ENCODE measurements at regions not wholly inside any gene's neighbourhood (a gene's known extent, or its start where the extent isn't known, plus 50 kb on each side); places are given as distances from the start of the nearest gene placed in this dataset.

- H3K4me1 ChIP-seq: no peaks in the 10 kb centered on the region
- intact Hi-C loops (cut with DNase I; ENCODE audit: low total_unique reads): no loop called here
- no peaks in the 10 kb centered on the region for H3K36me3 ChIP-seq
- H3K27me3 ChIP-seq: no peaks in the 10 kb centered on the region
- TF ChIP-seq POLR2A (IDR thresholded peaks at IDR 0.05) (no peak), CTCF (IDR thresholded peaks at IDR 0.05 in 4 of 5, conservative IDR thresholded peaks at IDR 0.05 in 1 of 5) (no peak)
- no peak for DNase-seq
- H3K27ac ChIP-seq: no peak overlapping the region
- no peak overlapping the region for H3K4me3 ChIP-seq
- in situ Hi-C loops (cut with MboI; ENCODE audit: low sequenced_read_pairs in 4 of 4): no loop called here
- no peaks in the 10 kb centered on the region for H3K9me3 ChIP-seq
- no peak for ATAC-seq
These were observed 397.1 kb downstream of the KCNJ3 start for GRCh38 chr2:155095613-155096012.

GRCh38 chr2:155080373-155080772 lies 381.9 kb downstream of the KCNJ3 start:
- intact Hi-C loops (cut with DNase I; ENCODE audit: low total_unique reads) (no loop called here), in situ Hi-C loops (cut with MboI; ENCODE audit: low sequenced_read_pairs in 4 of 4) (no loop called here)
- Histone ChIP-seq H3K27me3 (no peaks in the 10 kb centered on the region), H3K9me3 (no peaks in the 10 kb centered on the region), H3K4me3 (no peak overlapping the region), H3K36me3 (no peaks in the 10 kb centered on the region), H3K4me1 (no peaks in the 10 kb centered on the region), H3K27ac (no peak overlapping the region)
- DNase-seq (no peak), ATAC-seq (no peak)
- TF ChIP-seq CTCF (IDR thresholded peaks at IDR 0.05 in 4 of 5, conservative IDR thresholded peaks at IDR 0.05 in 1 of 5) (no peak), POLR2A (IDR thresholded peaks at IDR 0.05) (no peak)

- Histone ChIP-seq H3K27me3 (no peaks in the 10 kb centered on the region), H3K27ac (no peak overlapping the region), H3K36me3 (no peaks in the 10 kb centered on the region), H3K9me3 (no peaks in the 10 kb centered on the region), H3K4me1 (no peaks in the 10 kb centered on the region), H3K4me3 (no peak overlapping the region)
- TF ChIP-seq POLR2A (IDR thresholded peaks at IDR 0.05): no peak
- no peak for TF ChIP-seq CTCF (IDR thresholded peaks at IDR 0.05 in 4 of 5, conservative IDR thresholded peaks at IDR 0.05 in 1 of 5)
- in situ Hi-C loops (cut with MboI; ENCODE audit: low sequenced_read_pairs in 4 of 4) (no loop called here), intact Hi-C loops (cut with DNase I; ENCODE audit: low total_unique reads) (no loop called here)
- DNase-seq (no peak), ATAC-seq (no peak)
These were observed 372.0 kb downstream of the KCNJ3 start for GRCh38 chr2:155070489-155070888.

GRCh38 chr2:155062922-155063258 lies 364.4 kb downstream of the KCNJ3 start:
- in situ Hi-C loops (cut with MboI; ENCODE audit: low sequenced_read_pairs in 4 of 4): no loop called here

More at GRCh38 chr2:155062922-155063258, 364.4 kb downstream of the KCNJ3 start:
- TF ChIP-seq CTCF (IDR thresholded peaks at IDR 0.05 in 4 of 5, conservative IDR thresholded peaks at IDR 0.05 in 1 of 5) (no peak), POLR2A (IDR thresholded peaks at IDR 0.05) (no peak)
- no peaks in the 10 kb centered on the region for H3K36me3 ChIP-seq
- no peak overlapping the region for H3K4me3 ChIP-seq
- no peak for ATAC-seq
- no peak overlapping the region for H3K27ac ChIP-seq
- H3K4me1 ChIP-seq: no peaks in the 10 kb centered on the region
- intact Hi-C loops (cut with DNase I; ENCODE audit: low total_unique reads): no loop called here
- DNase-seq: no peak
- no peaks in the 10 kb centered on the region for H3K27me3 ChIP-seq
- no peaks in the 10 kb centered on the region for H3K9me3 ChIP-seq
